ENCODE measurements at regions not wholly inside any gene's neighbourhood (a gene's known extent, or its start where the extent isn't known, plus 50 kb on each side); places are given as distances from the start of the nearest gene placed in this dataset.
"Not testable (repeated sequence)": the region's sequence is repeated elsewhere in the genome, so short reads cannot be mapped to it uniquely, and the experiment has no call there.

DNA sequence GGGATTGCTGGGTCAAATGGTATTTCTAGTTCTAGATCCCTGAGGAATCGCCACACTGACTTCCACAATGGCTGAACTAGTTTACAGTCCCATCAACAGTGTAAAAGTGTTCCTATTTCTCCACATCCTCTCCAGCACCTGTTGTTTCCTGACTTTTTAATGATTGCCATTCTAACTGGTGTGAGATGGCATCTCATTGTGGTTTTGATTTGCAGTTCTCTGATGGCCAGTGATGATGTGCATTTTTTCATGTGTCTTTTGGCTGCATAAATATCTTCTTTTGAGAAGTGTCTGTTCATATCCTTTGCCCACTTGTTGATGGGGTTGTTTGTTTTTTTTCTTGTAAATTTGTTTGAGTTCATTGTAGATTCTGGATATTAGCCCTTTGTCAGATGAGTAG is 220.3 kb downstream of the NPR3 start:
- DNase-seq (ENCODE audit: low spot score): not testable (repeated sequence)

GRCh38 chr5:32932241-32932935 is 221.3 kb downstream of the NPR3 start:
- no peak for DNase-seq (ENCODE audit: low spot score)

DNA sequence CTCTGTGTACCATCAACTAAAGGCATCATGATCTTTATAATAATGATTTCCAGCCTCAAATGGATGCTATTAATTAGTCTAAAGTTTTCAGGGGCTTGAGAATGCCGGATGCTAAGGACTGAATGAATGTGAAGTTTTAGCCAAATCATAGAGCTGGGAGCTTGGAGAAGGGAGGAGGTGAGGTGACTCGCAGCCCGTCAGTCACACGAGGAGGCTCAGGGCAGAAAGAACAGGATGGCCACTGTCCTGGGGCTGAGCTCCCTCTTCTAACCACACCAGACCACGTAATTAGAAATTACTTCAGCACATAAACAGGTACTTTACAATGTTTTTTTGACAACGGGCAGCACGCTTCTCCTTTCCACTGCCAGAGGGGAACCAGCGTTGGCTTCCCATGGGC is 222.6 kb downstream of the NPR3 start:
- no peak for DNase-seq (ENCODE audit: low spot score)

DNA sequence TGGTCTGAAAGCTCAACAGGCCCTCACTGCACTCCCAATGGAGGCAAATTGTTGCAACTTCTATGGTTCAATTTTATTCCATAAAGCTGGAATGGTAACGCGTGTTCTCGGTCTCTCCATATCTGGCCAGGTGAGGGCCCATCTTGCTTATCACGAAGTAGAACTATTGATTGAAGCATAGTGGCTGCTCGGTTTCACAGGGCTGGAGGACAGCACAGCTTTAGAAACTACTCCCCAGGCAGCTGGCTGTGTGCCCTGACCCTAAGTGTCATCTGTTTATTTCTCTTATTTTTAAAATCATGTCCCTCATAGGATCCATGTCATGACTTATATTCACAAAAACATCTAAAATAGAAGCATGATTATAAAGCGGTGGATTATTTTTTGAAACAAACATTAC is 223.4 kb downstream of the NPR3 start:
- DNase-seq (ENCODE audit: low spot score): no peak

DNA sequence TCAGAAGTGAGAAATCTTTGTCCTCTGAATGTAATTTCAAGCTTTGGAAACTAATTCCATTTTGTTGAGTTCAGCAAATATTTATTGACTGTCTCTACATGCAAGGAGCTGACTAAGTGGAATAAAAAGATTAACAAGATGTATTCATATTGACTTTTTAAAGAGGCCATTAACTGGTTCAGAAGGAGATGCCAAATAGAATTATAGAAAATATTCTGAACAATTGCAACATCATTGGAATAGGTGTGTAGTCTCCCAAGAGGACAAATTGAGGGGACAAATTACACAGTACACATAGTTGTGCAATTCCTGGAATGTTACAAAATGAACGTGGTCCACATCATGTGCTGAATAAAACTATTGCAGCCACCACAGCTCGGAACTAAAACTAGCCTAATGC is 224.2 kb downstream of the NPR3 start:
- no peak for DNase-seq (ENCODE audit: low spot score)

DNA sequence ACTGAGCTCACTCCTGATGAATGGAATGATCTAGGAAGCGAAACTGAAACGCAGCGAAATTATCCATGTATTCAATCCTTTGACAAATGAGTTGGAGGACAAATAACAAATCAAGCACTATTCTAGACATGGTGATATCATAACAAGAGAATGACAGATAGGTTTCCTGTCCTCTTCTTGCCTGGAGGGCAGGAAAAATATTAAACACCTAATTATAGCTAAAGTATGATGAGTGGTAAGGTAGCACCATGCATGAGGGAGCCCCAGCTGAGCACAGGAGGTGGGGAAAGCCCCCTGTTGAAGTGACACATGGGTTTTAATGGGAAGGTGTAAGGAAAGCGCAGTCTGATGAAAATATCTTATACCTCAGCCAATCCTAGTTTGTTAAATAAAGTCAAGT is 225.2 kb downstream of the NPR3 start:
- no peak for DNase-seq (ENCODE audit: low spot score)

- no peak for DNase-seq (ENCODE audit: low spot score)
Measured at GRCh38 chr5:32942225-32942989, 231.3 kb downstream of the NPR3 start.

- no peak for DNase-seq (ENCODE audit: low spot score)
Measured at GRCh38 chr5:32949286-32949970, 238.3 kb downstream of the NPR3 start.

GRCh38 chr5:32951003-32951402 is 239.9 kb downstream of the NPR3 start:
- DNase-seq (ENCODE audit: low spot score): no peak

DNA sequence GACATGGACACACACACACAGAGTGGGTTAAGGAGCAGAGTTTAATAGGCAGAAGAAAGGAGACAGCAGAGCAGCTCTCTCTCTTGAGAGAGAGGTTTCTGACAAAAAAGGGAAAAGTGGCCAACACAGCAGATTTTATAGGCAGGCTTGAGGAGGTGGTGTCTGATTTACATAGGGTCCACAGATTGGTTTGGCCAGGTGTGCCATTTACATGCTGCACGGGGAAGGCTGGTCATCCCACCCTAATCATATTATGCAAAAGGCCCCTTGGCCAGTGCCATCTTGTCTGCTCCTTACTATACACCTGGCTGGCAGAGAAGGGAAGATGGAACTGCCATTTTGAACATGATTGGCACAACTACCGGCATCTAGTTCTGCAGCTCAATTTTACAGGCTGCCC is 240.8 kb downstream of the NPR3 start:
- DNase-seq (ENCODE audit: low spot score): no peak

- DNase-seq (ENCODE audit: low spot score): not testable (repeated sequence)
Measured at GRCh38 chr5:32952421-32952820, 241.3 kb downstream of the NPR3 start.

DNA sequence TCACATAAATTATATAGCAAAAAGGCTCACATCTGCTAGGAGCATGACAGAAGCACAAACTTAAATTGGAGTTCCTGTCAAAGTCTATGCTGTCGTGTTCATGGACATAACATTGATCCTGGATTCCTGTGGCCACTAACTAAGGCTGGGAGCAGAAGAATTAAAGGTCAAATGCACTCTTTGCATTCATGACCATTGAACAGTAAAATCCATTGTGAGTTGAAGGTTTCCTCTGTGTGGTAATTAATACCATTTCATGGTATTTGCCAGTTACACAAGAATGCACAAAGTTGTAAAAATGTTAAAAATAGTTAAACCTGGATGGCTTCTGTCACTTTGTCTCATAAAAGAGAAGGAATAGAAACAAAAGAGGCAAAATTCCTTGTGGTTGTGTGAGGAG is 242.6 kb downstream of the NPR3 start:
- no peak for DNase-seq (ENCODE audit: low spot score)

- no peak for DNase-seq (ENCODE audit: low spot score)
Measured at GRCh38 chr5:32955814-32956213, 244.7 kb downstream of the NPR3 start.

DNA sequence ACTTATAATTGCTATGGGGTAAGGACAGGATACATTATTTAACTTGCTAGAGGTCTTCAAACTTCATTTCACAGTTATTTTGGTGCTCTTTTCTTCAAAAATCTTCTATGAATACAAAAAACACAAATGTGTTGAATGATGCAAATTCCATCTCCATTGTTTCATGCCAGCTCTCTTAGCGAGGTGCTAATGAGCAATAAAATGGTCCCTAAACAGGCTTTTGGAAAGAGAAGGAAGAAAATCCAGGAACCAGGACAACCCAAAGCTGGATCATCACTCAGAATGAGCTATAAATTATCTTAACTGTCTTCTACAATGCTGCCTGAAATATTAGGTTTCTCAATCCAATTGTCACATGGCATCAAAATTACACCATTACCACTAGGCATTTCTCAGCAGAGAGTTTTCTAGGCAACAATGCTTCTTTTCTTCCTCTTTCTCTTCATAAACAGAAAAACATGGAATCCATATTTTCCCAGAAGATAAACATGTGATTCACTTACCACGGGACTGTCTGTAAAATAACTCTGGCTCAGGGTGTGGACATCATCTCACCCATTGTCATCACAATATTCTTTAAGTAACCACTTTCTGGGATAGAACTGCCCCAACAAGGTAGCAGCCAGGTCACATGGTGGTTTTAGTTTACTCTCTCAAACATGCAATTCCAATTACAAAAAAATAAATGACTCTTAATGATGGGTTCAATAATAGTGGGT is 249.4 kb downstream of the NPR3 start:
- no peak for DNase-seq (ENCODE audit: low spot score)

DNA sequence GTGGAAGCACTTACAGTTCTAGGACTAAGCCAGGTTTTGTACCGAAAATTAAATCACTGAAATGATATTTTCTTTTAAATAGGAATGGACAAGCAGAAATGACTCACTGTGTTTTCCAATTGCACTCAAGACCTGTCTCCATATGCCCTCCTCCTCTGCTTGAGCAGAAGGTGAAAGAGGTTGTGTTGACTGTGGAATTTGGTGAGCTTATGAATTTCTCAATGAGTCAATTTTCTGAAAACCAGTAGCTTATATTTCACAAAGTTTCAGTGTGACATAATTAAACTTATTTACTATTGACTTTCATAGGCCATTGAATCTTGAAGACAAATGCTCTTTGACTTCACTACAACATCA is 249.9 kb downstream of the NPR3 start:
- no peak for DNase-seq (ENCODE audit: low spot score)

- no peak for DNase-seq (ENCODE audit: low spot score)
Measured at GRCh38 chr5:32964261-32964660, 253.1 kb downstream of the NPR3 start.

DNA sequence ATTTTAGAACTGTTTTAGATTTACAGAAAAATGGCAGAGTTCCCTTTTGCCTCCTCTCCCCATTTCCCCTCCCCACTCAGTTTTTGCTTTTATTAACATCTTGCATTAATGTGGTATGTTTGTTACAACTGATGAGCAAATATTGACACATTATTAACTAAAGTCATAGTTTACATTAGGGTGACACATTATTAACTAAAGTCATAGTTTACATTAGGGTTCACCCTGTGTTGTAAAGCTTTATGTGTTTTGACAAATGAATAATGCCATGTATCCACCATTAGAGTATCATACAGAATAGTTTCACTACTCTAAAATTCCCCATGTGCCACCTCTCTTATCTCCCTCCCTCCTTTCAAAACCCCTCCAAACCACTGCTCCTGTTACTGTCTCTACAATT is 262.5 kb downstream of the NPR3 start:
- DNase-seq (ENCODE audit: low spot score): no peak

- DNase-seq (ENCODE audit: low spot score): no peak
Measured at GRCh38 chr5:32975656-32976375, 264.7 kb downstream of the NPR3 start.

GRCh38 chr5:32981061-32981460 is 269.9 kb downstream of the NPR3 start:
- DNase-seq (ENCODE audit: low spot score): no peak

DNA sequence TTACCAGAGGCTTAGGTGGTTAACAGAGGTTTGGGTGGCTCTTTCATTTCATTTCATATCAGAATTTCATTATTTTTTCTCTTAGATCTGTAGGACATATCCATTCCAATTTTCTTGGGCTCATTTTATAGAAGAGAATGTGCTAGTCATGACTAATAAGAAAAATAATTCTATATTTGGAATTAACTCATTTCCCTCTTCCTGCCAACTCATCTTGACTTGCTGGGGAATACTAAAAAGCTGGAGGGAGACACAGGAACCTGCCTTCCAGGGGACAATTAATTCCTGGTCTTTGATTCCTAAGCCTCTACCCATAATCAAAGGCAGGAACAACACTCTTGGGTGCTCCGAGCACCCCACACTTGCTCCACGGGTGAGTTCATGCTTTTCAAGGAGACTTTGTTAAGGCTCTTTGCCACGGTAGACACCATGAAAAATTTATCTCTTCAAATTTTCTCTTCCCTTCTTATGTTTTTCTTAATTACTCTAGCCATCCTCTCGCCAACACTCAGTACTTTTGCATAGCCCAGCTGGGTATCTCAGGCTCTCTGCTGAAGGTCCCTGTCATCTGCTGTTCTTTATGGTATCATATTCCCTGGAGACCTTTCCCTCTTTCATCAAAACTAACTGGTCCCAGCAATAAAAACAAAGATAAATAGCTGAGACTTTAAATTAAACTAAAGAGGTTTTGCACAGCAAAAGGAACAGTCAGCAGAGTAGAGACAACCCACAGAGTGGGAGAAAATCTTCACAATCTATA is 273.9 kb downstream of the NPR3 start:
- no peak for DNase-seq (ENCODE audit: low spot score)

DNA sequence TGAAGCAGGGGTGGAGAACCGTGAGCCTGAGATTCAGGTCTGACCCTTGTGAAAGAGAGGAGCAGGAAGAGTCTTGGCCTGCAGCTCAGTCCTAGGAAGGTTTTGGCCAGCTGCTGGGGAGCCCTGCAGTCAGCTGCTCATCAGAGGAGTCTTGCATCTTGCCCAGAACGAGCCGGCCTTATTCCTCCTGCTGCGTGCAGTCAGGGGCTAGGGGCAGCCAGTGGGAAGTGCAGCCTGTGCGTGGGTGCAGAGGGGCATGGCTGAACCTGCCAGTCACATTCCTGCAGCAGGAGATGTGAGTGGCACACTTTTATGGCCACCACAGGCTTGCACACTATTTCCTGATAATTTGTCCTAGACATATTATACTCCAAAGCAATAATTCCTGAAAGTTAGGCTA is 278.7 kb downstream of the NPR3 start:
- DNase-seq (ENCODE audit: low spot score): no peak

Measured in AG08396 (cell line).